Activated naive CD4-positive, alpha-beta T cell treated with anti-CD3 and anti-CD28 coated beads, Interleukin-2, amount 10 ng/mL, durations not matched to agents 7 days and 5 days (primary cell): ENCODE measurements at regions not wholly inside any gene's neighbourhood (a gene's known extent, or its start where the extent isn't known, plus 50 kb on each side); places are given as distances from the start of the nearest gene placed in this dataset.

Source experiments
- CTCF ChIA-PET: fragments of 350-600 bp; sonication (Branson Sonifier 250); formaldehyde crosslinking; loops from one replicate; lab custom pipeline; 2021; ENCODE audit warnings: antibody characterized with exemption; lab: Charles Lee
- DNase-seq: peaks from one replicate; pipeline ENCODE4 v3.0.0-alpha.2; 2020
- H3K27ac Mint-ChIP-seq: one replicate; pipeline ENCODE4 v1.8.0; 2021; ENCODE audit warnings: mild to moderate bottlenecking, moderate library complexity, mixed read lengths
- H3K27me3 Mint-ChIP-seq: one replicate; pipeline ENCODE4 v1.8.0; 2021; ENCODE audit warnings: mild to moderate bottlenecking, mixed read lengths
- H3K36me3 Mint-ChIP-seq: one replicate; pipeline ENCODE4 v1.8.0; 2021; ENCODE audit warnings: mixed read lengths
- H3K4me1 Mint-ChIP-seq: one replicate; pipeline ENCODE4 v1.8.0; 2021; ENCODE audit warnings: mixed read lengths
- H3K4me3 Mint-ChIP-seq: one replicate; pipeline ENCODE4 v1.8.0; 2021; ENCODE audit warnings: mild to moderate bottlenecking, moderate library complexity, mixed read lengths
- H3K9me3 Mint-ChIP-seq: one replicate; pipeline ENCODE4 v1.8.0; 2021; ENCODE audit warnings: mixed read lengths

DNA sequence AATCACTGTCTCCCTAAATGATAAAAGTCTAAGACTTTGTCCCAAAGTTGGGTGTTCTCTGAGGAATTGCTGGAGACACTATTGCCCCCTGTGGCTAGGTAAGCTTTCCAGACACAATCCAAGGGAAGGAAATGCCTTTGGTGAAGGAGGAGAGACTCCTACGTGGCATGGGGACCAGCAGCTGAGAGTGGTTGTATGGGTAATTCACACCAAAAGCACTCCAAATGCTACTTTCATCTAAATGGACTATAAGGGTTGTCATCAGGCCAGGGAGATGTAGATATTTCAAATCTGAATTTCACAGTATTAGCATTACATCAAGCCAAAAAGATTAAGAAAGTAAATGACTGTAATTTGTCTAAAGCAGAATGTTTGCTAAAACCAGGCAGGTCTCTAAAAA, 400.8 kb upstream of the THBS1 start:
- H3K27me3 Mint-ChIP-seq: peaks cover 8% of the 10 kb centered on the region
- no peak for DNase-seq
- CTCF ChIA-PET: no interaction called here

DNA sequence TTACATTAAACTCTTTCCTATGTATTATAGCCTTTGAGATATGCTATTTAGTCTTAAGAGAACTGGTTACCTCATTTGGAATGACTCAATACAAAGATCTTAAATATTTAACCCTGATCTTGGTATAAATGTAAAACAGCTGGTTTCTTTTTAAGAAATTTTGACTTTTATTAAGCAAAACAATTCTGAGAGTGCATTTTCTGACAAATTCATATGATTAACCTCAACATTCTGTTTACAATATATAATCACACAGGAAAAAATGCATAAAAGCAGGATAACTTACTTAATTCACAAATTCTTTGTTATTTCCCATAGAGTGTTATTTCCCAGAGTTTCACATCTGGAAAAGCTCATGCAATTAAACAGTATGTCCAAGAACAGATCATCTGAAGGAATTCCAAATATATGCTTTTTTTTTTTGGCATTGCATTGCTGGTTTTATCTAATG, 400.4 kb upstream of the THBS1 start:
- no peak overlapping the region for H3K4me3 Mint-ChIP-seq
- H3K36me3 Mint-ChIP-seq: no peaks in the 10 kb centered on the region
- no peak for DNase-seq
- CTCF ChIA-PET: no interaction called here
- peaks cover 8% of the 10 kb centered on the region for H3K27me3 Mint-ChIP-seq
- H3K27ac Mint-ChIP-seq: no peak overlapping the region
- no peaks in the 10 kb centered on the region for H3K9me3 Mint-ChIP-seq
- no peaks in the 10 kb centered on the region for H3K4me1 Mint-ChIP-seq

More for the DNA sequence above, 400.8 kb upstream of the THBS1 start:
- Mint-ChIP-seq H3K27ac (no peak overlapping the region), H3K36me3 (no peaks in the 10 kb centered on the region), H3K4me3 (no peak overlapping the region), H3K9me3 (no peaks in the 10 kb centered on the region), H3K4me1 (no peaks in the 10 kb centered on the region)

DNA sequence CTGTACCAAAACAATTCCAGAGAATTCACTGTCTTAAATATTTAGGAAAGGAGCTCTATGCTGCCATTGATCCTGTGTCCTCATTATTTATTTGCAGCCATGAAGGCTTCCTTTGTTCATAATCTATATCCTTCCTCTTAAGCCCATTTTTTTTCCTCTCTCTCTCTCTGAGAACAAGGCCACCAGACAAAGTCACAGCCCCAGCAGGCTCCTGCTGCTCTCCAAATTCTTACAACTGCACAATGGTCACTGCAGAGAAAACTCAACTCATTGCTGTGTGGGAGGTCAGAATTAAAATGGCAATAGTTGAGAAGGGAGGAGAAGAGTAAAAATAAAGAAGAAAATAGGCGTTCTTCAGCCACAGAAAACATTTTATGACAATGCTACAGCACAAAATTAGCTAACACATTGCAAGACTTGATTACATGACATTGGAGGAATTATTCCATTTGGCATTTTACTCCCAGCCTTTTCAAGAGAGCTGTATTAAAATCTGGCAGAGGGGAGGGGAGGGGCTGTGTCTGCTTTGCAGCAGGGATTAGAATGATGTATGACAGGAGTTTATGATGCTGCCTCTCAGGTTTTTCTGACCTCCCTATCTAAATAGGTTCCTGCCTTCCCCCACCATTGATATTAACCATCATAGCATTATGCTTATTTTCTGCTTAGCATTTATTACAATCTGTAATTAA, 399.7 kb upstream of the THBS1 start:
- Mint-ChIP-seq H3K36me3 (no peaks in the 10 kb centered on the region), H3K4me3 (no peak overlapping the region), H3K27me3 (peaks cover 8% of the 10 kb centered on the region), H3K27ac (no peak overlapping the region), H3K9me3 (no peaks in the 10 kb centered on the region), H3K4me1 (no peaks in the 10 kb centered on the region)
- CTCF ChIA-PET: no interaction called here
- no peak for DNase-seq

DNA sequence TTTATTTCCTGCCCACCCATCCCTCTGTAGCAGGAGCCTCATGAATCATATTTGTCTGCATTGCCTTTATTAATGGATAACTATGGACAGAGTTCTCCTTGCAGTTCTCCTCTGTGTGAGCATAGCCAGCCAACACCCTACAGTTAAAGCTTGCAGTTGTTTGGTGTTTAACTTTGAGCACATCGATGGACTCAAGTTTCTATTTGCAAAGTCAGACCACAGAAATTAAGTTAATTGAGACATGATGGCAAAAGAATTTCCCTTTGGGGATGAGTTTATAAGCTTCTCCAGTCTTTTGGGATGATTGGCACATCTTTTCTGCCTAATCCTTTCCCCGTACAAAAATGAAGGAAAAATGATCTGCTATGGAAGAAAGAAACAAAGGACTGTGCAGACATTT, 398.9 kb upstream of the THBS1 start:
- CTCF ChIA-PET: no interaction called here
- no peak overlapping the region for H3K4me3 Mint-ChIP-seq
- no peaks in the 10 kb centered on the region for H3K9me3 Mint-ChIP-seq
- no peaks in the 10 kb centered on the region for H3K36me3 Mint-ChIP-seq
- H3K27ac Mint-ChIP-seq: no peak overlapping the region
- DNase-seq: no peak
- peaks cover 8% of the 10 kb centered on the region for H3K27me3 Mint-ChIP-seq
- H3K4me1 Mint-ChIP-seq: no peaks in the 10 kb centered on the region

DNA sequence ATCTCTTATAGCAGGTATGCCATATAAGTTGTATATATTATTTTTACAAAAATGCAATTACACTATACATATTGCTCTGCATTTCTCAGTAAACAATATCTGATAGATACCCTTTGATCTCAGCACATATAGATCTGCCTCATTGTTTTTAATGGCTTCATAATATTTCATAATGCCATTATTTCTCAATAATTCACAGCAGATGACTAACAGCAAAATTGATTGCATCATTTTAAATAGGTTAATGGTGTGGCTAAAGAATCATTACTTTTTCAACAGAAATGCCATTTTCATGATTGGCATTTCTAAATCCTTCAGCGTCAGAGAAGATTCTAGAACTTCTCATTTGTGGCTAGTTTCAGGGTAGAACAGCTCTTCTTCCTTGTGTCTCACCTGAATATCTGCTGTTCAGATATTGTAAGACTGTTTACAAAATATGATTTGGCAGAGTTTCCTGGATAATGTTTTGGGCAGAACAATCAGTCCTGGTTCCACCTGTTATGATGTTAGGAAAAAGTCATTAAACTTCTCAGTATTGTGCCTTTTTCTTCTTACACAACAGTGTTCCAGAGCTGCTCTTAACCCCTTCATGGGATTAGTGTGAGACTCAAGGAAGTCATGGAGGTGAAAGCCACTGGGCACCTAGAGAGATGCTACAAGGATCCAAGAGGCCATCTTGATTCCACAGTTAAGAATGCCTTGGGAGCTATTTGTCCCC, 397.6 kb upstream of the THBS1 start:
- Mint-ChIP-seq H3K4me3 (no peak overlapping the region), H3K9me3 (no peaks in the 10 kb centered on the region), H3K4me1 (no peaks in the 10 kb centered on the region), H3K36me3 (no peaks in the 10 kb centered on the region), H3K27me3 (peaks cover 8% of the 10 kb centered on the region), H3K27ac (no peak overlapping the region)
- CTCF ChIA-PET: no interaction called here
- DNase-seq: no peak

DNA sequence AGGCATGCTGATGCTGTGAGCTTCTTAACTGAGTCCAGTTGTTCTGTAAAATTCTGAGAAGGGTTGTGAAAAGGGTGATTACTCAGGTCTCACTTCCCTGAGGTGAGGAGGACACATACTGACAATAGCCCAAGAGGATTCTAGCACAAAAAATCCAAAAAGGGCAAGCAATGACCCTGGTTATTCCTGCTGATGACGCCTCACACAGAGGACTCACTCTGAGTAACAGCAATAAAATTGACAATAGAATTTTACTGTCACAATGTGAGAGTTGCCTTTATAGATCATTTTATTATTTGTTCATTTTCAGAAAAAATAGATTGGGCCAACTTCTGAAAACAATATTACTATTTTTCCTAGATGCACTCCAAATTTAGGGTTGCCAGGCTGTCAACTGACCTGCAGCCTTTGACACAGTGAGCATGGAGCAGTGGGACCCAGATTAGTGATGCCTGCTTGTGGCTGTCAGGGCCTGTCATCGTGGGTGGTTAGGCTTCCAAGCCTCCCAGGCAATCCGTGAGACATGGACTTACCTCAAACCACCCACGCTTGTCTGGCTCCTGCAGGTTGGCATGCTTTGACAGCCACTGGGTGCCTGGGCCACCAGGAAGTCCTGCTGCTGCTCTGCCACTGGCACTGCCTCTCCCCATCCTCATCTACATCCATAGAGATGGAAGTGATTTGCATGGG, 396.0 kb upstream of the THBS1 start:
- Mint-ChIP-seq H3K36me3 (no peaks in the 10 kb centered on the region), H3K9me3 (no peaks in the 10 kb centered on the region), H3K27ac (no peak overlapping the region), H3K27me3 (peaks cover 8% of the 10 kb centered on the region), H3K4me1 (no peaks in the 10 kb centered on the region), H3K4me3 (no peak overlapping the region)
- DNase-seq: no peak
- CTCF ChIA-PET: no interaction called here

DNA sequence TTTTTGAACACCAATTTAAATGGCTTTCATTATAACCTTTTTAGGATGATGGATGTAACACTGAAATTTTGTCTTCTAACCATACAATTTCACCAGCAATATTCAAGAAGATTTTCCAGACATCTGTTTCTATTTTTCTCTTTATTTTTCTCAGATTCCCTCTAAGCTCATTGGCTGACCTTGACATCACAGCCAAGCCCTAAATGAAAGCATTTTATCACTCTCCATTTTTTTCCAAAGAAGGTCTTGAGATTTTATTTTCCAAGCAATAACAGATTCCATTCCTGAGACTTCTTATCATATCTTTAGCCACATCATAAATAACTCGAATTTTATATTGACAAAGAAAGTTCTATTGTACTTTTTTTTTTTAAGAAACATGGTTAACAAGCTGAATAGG, 392.6 kb upstream of the THBS1 start:
- Mint-ChIP-seq H3K27ac (no peak overlapping the region), H3K27me3 (no peaks in the 10 kb centered on the region), H3K9me3 (no peaks in the 10 kb centered on the region), H3K36me3 (no peaks in the 10 kb centered on the region), H3K4me1 (no peaks in the 10 kb centered on the region), H3K4me3 (no peak overlapping the region)
- DNase-seq: no peak
- CTCF ChIA-PET: interaction anchor here (1.2 kb wide), 1 partner anchor 20 kb away, joined by 4 read pairs; no protein-coding TSS in a partner anchor

DNA sequence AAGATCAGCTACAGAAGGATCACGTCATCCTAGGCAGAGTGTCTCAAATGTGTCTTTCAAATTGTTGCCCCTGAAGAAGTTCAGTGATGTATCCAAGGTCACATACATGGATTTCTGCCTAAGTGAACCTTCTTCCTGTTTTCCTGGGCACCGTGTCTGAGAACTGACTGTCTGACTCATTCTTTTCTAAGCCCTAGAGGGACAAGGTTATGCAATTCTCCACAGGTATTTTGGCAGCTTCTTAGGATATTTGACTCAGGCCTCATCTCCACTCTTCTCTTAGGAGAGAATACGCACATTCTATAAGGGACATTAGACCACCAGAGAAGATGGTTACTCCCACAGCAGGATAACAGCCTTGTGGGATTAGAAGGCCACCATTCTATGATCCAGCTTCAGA, 391.9 kb upstream of the THBS1 start:
- no peak for DNase-seq
- no peaks in the 10 kb centered on the region for H3K36me3 Mint-ChIP-seq
- H3K4me3 Mint-ChIP-seq: no peak overlapping the region
- H3K4me1 Mint-ChIP-seq: no peaks in the 10 kb centered on the region
- H3K9me3 Mint-ChIP-seq: no peaks in the 10 kb centered on the region
- CTCF ChIA-PET: interaction anchor here (0.5 to 1.2 kb wide), 2 partner anchors 20 to 446 kb away, joined by 3 to 4 read pairs; no protein-coding TSS in a partner anchor
- no peak overlapping the region for H3K27ac Mint-ChIP-seq
- H3K27me3 Mint-ChIP-seq: no peaks in the 10 kb centered on the region

DNA sequence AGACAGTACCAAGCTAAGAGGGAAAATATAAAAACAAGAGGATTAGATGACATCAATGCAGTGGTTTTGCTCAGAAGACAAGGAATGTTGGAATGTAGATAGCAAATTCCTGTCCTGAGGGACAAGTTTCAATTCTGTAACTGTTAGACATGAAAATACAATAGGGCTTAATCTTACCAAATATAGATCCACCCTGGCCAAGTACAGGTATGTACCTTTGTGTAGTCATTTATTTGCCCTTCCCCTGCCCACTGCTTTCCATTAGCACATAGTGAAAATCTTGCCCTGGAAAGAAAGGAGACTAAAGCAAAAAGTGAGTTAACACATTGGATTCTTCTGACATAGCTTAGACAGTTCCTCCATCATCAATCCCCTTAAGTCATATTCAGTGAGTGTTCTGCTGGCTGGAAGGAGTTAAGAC, 389.0 kb upstream of the THBS1 start:
- DNase-seq: no peak
- Mint-ChIP-seq H3K9me3 (no peaks in the 10 kb centered on the region), H3K27me3 (no peaks in the 10 kb centered on the region), H3K4me1 (no peaks in the 10 kb centered on the region), H3K4me3 (no peak overlapping the region), H3K27ac (no peak overlapping the region), H3K36me3 (no peaks in the 10 kb centered on the region)
- CTCF ChIA-PET: no interaction called here

DNA sequence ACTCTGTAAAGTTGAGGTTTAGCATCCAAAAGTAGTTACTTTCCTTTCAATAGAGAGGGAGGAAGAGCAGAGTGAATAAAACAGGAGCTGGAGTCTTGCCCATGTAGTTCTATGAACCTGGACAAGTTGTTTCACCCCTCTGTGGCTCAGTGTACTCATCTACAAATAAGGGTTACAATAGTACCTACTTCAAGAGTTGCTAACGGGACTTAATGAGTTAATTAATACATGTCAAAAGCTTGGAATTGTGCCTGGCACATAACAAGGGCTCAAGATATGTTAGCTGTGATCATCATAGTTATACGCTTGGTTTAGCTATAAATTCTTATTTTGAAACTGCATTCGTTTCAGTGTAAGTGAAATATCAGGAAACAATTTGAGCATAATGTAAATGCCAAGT, 388.5 kb upstream of the THBS1 start:
- Mint-ChIP-seq H3K36me3 (no peaks in the 10 kb centered on the region), H3K27me3 (no peaks in the 10 kb centered on the region), H3K27ac (no peak overlapping the region), H3K9me3 (no peaks in the 10 kb centered on the region), H3K4me1 (no peaks in the 10 kb centered on the region), H3K4me3 (no peak overlapping the region)
- DNase-seq: no peak
- CTCF ChIA-PET: no interaction called here

DNA sequence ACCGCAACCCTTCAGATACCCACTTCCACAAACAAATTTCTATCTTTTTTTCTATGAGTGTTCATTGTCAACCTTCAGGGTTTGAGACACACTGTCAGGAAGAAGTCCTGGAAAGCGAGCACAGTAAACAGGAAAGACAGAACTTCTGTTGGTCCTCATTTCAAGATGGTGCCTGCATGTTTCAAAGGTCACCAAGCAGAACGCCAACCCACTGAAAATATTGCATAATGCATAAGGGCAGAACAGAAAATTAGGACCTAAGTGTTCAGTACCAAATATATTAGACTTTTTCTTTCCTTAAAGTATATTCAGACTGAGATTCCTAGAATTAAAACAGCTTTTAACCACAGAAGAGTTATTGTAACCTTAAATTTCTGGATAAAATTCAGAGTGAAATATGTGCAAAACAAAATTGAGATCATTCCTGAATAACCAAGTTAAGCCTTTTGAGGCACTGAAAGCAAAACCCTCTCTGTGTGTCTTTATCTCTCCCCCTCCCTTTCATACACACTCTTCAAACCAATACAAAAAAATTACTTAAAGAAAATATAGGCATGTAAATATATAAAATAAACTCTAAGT, 387.8 kb upstream of the THBS1 start:
- DNase-seq: no peak
- H3K27me3 Mint-ChIP-seq: no peaks in the 10 kb centered on the region
- H3K4me3 Mint-ChIP-seq: no peak overlapping the region
- no peaks in the 10 kb centered on the region for H3K36me3 Mint-ChIP-seq
- no peak overlapping the region for H3K27ac Mint-ChIP-seq
- H3K4me1 Mint-ChIP-seq: no peaks in the 10 kb centered on the region
- no peaks in the 10 kb centered on the region for H3K9me3 Mint-ChIP-seq
- CTCF ChIA-PET: no interaction called here

DNA sequence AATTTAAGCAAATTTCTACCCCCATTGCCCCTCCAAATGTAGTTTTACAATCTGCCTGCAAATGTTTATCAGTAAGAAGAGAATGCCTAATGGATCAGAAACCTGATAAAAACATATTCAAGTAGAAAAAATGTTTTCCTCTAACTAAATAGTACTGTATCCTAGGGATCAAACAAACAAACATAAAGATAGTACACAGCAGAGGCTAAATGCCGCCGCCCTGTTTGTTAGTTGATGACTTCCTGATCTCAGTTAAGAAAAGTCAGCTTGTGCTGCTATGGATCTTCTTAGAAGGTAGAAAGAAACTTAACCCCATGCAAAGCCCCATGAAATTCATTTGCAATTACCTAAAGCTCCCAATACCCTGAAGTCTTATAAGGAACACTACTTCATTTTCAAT, 387.3 kb upstream of the THBS1 start:
- no peak overlapping the region for H3K4me3 Mint-ChIP-seq
- no peak for DNase-seq
- H3K9me3 Mint-ChIP-seq: no peaks in the 10 kb centered on the region
- no peaks in the 10 kb centered on the region for H3K4me1 Mint-ChIP-seq
- no peaks in the 10 kb centered on the region for H3K36me3 Mint-ChIP-seq
- CTCF ChIA-PET: no interaction called here
- no peaks in the 10 kb centered on the region for H3K27me3 Mint-ChIP-seq
- no peak overlapping the region for H3K27ac Mint-ChIP-seq

DNA sequence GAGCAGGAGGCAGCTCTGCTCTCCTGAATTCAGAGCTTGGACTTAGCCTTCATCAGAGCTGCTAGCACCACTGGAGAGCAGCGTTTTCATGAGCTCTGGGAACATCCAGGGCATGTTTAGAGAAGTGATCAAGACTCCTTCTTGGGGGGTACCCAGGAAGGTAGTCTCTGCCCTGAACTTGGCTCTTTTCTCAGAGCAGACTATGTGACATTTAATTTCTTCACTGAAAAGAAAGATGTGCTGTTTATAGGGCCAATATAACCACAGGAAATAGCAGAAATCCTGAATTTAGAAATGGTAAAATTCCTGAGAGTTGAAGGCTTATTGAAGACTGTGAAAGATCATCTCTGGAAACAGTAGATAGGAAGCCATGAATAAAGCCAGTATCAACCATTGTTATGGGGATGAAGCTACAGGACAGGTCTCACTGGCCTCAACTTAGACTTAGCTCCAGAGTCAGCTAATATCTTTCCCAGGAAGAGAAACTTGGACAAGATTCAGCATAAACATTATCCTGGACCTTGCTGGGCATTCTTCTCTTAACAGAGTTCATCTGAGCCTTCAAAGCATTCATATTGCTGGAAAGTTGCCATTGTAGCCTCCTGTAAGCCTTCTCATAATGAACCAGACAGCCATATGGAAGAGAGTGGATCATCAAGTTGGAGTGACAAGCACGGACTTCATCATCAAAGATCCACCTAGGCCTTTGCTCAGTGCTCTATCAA, 386.6 kb upstream of the THBS1 start:
- Mint-ChIP-seq H3K27me3 (no peaks in the 10 kb centered on the region), H3K9me3 (no peaks in the 10 kb centered on the region), H3K36me3 (no peaks in the 10 kb centered on the region), H3K27ac (no peak overlapping the region), H3K4me1 (no peaks in the 10 kb centered on the region), H3K4me3 (no peak overlapping the region)
- no peak for DNase-seq
- CTCF ChIA-PET: no interaction called here

DNA sequence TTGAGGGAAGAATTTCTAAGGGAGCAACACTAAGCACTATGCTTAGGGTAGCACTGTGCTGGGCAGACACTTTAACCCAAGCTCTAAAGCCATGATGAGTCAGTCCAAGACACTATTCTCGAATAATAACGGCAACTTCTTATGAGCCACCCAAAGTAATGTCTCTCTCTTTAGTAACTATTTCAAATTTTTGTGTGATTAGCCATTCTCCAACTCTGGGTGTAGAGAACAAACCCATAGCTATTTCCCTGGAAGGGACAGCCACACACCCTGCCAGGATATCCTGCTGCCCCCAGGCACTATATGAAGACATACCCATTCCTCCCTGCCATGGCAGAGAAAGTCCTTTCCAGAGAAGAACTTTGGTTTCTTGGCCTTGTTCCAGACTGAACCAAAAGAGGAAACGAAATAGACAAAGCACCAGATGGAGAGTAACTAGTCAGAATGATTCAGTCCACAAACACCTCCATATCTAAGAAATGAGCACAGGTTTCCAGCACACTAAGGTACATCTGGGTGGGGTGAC, 384.9 kb upstream of the THBS1 start:
- Mint-ChIP-seq H3K9me3 (no peaks in the 10 kb centered on the region), H3K36me3 (no peaks in the 10 kb centered on the region), H3K4me3 (no peak overlapping the region), H3K27me3 (no peaks in the 10 kb centered on the region), H3K4me1 (no peaks in the 10 kb centered on the region), H3K27ac (no peak overlapping the region)
- DNase-seq: no peak
- CTCF ChIA-PET: no interaction called here
